ENCODE measurements at regions not wholly inside any gene's neighbourhood (a gene's known extent, or its start where the extent isn't known, plus 50 kb on each side); places are given as distances from the start of the nearest gene placed in this dataset.

GRCh38 chr16:50909831-50910735, 168.2 kb downstream of the CYLD start:
- DNase-seq: no peak

GRCh38 chr16:50908468-50908867, 166.6 kb downstream of the CYLD start:
- DNase-seq: no peak

GRCh38 chr16:50906454-50906853, 164.6 kb downstream of the CYLD start:
- DNase-seq: no peak

- no peak for DNase-seq
Measured at GRCh38 chr16:50902457-50902856, 160.6 kb downstream of the CYLD start.

GRCh38 chr16:50901062-50901461, 159.2 kb downstream of the CYLD start:
- no peak for DNase-seq

- no peak for DNase-seq
Measured at GRCh38 chr16:50900391-50900942, 158.6 kb downstream of the CYLD start.

- no peak for DNase-seq
Measured at GRCh38 chr16:50899951-50900350, 158.1 kb downstream of the CYLD start.

GRCh38 chr16:50889746-50890145, 147.9 kb downstream of the CYLD start:
- DNase-seq: no peak

- no peak for DNase-seq
Measured at GRCh38 chr16:50889276-50889675, 147.4 kb downstream of the CYLD start.

- DNase-seq: no peak
Measured at GRCh38 chr16:50888486-50889261, 146.8 kb downstream of the CYLD start.

GRCh38 chr16:50887500-50888298, 145.8 kb downstream of the CYLD start:
- DNase-seq: no peak

- DNase-seq: no peak
Measured at GRCh38 chr16:50884066-50884860, 142.4 kb downstream of the CYLD start.

GRCh38 chr16:50881956-50882355, 140.1 kb downstream of the CYLD start:
- DNase-seq: no peak

GRCh38 chr16:50881331-50881830, 139.5 kb downstream of the CYLD start:
- no peak for DNase-seq

GRCh38 chr16:50880926-50881325, 139.0 kb downstream of the CYLD start:
- no peak for DNase-seq

GRCh38 chr16:50879873-50880695, 138.2 kb downstream of the CYLD start:
- no peak for DNase-seq

GRCh38 chr16:50878966-50879615, 137.2 kb downstream of the CYLD start:
- no peak for DNase-seq

- no peak for DNase-seq
Measured at GRCh38 chr16:50878536-50878935, 136.7 kb downstream of the CYLD start.

GRCh38 chr16:50876263-50876662, 134.4 kb downstream of the CYLD start:
- DNase-seq: no peak

GRCh38 chr16:50868577-50868976, 126.7 kb downstream of the CYLD start:
- DNase-seq: no peak

Measured in NCI-H1694 (cell line).